ENCODE measurements at regions not wholly inside any gene's neighbourhood (a gene's known extent, or its start where the extent isn't known, plus 50 kb on each side); places are given as distances from the start of the nearest gene placed in this dataset.
"Not testable (repeated sequence)": the region's sequence is repeated elsewhere in the genome, so short reads cannot be mapped to it uniquely, and the experiment has no call there.

DNA sequence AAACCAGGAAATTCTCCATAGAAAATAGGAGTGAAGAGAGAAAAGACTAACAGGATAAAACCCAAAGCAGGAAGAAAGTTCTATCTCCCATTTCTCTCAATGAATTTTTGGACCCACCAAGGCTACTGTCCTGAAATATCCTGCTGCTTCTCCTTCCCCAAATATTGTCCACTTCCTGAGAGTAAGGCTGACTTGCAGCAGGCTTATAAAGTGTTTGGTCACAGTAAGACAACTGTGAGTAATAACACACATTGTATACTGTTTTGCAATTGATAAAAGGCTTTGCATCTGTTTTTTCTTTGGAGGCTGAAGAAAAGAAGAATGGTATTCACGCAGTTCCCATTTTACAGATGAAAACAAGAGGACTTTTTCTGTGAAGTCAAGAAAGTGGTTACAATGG lies 52.8 kb downstream of the FOXD4L6 start:
- ATAC-seq; intact Hi-C loops (cut with DNase I): not testable (repeated sequence)

DNA sequence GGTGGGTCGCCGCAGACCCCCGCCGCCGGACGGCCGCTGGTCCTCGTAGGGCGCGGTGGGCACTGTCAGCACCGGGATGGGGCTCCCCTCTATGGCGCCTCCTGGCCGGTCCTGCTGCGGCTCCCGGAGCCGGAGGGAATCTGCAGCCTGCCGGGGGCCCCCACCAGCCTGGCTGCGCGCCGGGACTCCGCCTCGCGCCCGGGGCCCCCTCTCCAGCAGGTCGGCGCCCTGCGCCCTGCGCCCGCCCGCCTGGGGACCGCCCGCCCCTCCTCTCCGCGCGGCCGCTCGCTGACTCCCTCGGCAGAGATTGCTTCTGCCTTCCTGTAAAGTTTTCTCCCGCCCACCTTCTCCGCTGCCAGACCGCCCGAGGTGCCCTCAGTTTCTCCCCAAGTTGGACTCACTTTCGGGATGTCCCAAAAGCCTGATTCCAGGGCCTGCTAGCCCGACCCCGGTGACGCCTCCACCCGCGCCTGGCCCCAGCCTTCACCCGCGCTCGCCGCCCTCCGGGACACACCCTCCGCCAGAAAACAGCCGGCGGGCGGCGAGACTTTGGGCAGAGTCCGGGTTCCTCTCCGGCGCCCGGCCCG lies 54.0 kb downstream of the FOXD4L6 start:
- peak; percentile 83 for ATAC-seq
- intact Hi-C loops (cut with DNase I): not testable (repeated sequence)
- DNase-seq (ENCODE audit: missing footprints): peak; percentile 72

More for the DNA sequence above, 52.8 kb downstream of the FOXD4L6 start:
- not testable (repeated sequence) for DNase-seq (ENCODE audit: missing footprints)

DNA sequence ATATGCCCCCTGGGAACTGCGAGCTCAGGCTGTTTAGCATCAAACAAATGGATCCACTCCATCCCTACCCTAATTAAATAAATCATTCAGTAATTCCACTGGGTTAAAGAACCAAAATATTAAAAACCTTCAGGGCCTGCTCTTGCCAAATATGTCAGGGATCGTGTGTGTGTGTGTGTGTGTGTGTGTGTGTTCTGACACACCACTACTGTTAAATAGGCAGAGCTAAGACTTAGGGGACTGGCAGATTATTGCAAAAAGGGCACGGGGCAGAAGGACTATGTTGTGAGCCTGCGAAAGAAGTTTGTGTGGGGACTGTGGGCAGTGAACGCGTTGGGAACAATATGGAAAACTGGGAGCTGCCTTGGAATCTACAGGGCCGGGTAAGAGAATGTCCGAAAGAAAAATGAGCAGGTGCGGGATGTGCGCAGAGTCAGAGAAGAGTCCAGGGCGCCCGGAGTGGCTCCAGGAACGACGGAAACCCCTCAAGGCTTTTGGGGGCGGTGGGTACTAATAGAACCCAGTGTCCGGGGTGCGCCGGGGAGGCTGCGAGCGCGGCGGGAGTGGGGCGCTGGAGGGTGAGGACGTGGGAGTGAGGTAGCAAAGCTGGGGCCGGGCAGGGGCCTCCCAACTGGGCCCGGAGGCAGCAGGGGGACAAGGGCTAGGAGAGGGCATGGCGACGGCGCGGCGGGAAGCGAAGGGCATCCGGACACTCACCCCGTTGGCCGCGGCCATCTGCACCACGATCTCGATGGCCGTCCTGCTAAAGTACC lies 54.8 kb downstream of the FOXD4L6 start:
- DNase-seq (ENCODE audit: missing footprints) (peak; percentile 53), ATAC-seq (peak; percentile 9)
- intact Hi-C loops (cut with DNase I): not testable (repeated sequence)

DNA sequence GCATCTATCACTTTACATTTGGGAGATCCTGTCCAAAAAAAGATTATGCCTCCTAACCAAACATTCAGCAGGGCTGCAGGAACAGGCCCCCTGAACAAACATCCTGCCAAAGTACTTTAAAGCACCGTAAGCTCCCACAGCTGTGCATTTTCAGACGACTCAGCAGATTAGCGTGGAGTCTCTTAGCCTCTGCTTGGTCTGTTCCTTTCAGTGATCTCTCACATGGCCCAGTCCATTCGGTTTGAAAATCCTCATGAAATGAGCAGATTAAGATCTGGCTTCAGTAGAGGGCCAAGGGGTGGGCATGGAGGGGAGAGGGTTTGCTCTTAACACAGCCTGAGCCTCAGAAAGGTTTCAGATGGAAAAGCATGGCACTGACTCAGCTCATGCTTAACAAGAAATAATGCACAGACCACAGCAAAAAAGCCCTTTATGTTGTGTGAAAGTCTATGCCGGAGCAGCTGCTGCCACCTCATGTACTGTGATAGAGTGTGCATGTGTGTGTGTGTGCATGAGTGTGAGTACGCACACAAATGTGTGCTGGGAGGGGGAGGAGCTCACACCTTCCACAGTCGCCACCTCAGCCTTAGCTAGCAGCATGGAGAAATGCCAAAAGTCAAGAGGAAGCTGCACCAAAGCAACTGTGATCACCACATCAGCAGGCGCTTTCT lies 64.2 kb downstream of the FOXD4L6 start:
- peak; percentile 61 for DNase-seq (ENCODE audit: missing footprints)
- peak; percentile 34 for ATAC-seq
- intact Hi-C loops (cut with DNase I): not testable (repeated sequence)

DNA sequence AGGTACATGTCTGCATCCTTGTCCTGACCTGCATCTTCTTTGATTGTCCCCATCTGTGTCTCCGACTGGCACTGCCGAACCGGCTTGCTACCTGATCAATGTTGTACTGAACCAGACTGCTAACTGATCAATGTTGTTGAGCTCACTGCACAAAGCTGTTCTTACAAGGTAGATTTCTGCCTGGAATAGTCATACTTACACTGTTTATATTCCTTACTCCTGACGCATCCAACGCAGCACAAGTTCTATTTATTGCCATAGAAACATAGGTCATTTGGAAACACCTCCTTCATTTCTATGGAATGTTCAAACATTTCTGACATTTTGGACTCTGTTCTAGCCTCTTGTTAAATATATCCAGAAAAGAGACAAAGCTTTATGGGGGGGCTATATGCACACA lies 65.2 kb downstream of the FOXD4L6 start:
- ATAC-seq; DNase-seq (ENCODE audit: missing footprints); intact Hi-C loops (cut with DNase I): not testable (repeated sequence)

DNA sequence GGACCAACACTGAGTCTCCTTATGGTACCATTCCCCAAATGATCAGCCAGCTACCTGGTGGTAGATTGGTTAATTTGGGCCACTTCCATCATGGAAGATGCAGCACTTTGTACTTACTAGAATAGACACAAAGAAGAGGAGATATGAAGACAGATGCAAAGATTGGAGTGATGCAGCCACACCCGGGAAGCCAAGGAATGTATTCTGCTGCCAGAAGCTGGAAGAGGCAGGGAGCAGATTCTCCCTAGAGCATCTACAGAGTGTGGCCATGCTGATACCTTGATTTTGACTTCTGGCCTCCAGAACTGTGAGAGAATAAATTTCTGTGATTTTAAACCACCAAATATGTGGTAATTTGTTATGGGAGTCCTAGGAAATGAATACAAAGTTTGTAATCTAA lies 68.9 kb downstream of the FOXD4L6 start:
- ATAC-seq; DNase-seq (ENCODE audit: missing footprints); intact Hi-C loops (cut with DNase I): not testable (repeated sequence)

DNA sequence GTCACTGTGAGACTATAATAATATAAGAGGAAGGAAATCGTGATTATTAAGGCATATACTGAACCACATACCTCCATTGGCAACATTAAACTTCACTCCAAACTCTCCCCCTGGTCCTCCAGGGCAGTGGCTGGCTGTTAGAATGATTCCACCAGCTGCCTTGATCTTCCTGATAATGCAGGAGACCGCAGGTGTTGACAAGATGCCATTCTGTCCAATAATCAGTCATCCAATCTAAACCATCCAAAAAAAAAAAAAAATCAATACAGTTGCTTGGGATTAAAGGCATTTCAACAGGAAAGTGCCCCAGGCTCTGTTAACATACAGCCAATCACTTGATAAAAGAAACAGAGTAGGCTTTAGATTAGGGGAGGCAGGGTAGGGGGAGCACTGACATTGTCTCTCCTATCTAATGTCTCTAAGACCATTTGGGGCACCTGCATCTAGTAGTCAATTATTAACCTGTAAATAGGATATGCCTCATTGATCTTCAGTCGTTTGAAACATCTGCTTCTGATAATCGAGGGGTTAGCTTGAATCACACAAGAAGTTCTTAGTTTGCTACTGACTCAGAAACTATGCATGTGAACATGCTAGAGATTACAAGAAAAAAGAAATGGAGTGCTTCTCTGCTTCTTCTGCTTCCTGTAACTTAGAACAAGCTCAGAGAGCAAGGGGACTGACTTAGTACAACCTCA lies 74.7 kb downstream of the FOXD4L6 start:
- intact Hi-C loops (cut with DNase I); ATAC-seq; DNase-seq (ENCODE audit: missing footprints): not testable (repeated sequence)

DNA sequence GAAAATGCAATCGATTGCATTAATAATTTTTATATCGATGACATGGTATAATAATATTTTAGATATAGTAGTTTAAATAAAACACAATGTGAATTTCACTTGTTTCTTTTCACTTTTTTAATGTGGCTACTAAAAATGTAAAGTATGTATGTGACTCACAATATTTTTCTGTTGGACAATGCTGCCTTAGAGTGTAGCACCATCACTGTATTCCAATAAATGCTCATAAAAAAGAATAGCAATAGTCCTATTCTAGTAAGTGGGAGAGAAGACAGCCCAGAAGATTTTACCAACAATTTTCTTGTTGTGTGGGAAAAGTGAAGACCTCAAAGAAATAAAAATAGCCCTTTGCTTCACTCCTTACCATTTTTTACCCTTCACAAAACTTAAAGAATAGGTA lies 79.8 kb downstream of the FOXD4L6 start:
- ATAC-seq; DNase-seq (ENCODE audit: missing footprints); intact Hi-C loops (cut with DNase I): not testable (repeated sequence)

DNA sequence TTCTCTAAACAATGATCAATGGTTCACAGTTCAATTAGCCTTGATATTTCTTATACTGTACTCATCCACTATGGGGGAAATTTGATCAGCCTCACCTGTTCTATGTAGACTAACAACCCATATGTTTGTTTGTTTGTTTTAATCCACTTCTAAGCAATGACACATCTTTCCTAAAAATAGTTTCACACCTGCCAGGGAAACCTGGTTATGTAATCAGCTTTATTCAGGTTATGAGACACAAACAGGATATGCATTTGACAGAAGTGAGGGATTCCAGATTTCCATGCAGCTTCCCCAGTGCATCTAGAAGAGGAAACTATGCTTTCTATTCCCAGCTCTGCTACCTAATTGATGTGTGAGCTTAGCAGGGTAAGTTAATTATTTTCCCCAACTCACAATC lies 80.7 kb downstream of the FOXD4L6 start:
- intact Hi-C loops (cut with DNase I); DNase-seq (ENCODE audit: missing footprints); ATAC-seq: not testable (repeated sequence)

DNA sequence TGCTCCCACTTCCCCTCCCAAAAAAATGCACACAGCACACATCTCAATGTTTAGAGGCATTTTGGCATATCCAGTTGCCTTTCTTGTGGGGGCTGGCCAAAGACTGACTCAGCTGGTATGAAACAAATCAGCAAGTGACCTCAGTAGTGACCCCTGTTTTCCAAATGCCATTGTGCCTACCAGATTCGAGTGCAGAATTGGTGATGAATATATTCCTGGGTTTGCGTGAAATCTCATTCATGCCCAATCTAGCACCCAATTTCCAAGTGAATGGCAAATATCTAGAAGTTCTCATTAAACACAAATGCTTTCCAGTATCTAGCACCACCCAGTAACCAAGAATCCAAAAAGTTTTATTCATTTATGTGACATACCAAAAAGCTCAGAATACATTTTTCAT lies 83.6 kb downstream of the FOXD4L6 start:
- intact Hi-C loops (cut with DNase I); DNase-seq (ENCODE audit: missing footprints); ATAC-seq: not testable (repeated sequence)

DNA sequence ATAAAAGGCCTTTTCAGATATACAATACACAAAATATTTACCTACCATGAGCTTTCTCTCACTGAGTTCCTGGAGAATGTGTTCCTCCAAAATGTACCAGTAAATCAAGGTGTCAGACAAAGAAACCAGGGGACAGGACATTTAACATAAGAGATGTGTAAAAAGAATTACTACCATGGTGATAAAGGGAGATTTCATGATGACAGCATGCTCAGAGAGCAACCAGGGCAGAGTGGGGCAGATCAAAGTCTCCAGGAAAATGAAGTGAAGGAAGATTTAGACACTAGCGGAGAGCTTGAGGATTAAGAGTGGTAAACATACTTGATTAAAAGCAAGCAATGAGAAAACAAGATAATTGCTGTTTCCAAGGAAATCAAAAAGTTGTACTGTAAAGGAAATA lies 85.0 kb downstream of the FOXD4L6 start:
- intact Hi-C loops (cut with DNase I); ATAC-seq; DNase-seq (ENCODE audit: missing footprints): not testable (repeated sequence)

DNA sequence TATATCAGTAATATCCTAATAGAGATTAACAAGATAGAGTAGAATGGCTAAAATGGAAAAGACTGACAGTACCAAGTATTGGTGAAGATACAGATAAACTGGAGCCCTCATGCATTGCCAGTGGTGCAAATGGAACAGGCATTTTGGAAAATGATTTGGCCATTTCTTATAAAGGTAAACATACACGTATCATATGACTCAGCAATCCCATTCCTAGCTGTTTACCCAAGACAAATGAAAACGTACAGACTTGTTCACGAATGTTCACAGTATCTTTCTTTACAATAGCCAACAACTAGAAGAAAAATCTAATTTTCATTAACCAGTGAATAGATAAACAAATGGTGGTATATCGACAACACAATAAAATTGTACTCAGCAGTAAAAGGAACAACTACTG lies 86.4 kb downstream of the FOXD4L6 start:
- DNase-seq (ENCODE audit: missing footprints); ATAC-seq; intact Hi-C loops (cut with DNase I): not testable (repeated sequence)

DNA sequence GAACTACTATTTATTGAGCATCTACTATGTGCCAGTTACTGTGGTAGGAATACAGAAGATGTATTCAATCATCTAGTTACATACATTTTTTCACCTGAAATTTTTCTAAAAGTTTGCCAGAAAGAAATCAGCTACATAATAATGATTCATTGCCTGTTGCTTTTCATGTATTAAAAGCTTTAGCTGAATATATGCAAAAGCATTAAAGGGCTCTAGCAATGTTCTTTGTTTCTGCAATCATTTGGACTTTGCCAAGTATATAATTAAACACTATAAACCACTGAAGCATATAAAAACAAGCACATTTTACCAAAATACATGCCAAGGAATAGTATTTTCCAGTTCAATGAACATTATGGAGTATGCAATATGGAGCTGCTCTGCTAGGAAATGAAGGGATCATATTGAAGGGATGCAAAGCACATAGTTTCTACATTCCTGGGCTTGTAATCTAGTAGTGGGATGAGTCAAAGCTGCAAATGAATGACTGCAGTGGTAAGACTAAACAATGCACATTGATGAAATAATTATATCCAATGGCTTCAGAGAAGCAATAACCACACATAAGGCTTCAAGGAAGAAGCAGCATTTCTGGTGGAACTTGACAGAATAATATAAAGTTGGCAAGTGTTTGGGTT lies 87.7 kb downstream of the FOXD4L6 start:
- intact Hi-C loops (cut with DNase I); DNase-seq (ENCODE audit: missing footprints); ATAC-seq: not testable (repeated sequence)

DNA sequence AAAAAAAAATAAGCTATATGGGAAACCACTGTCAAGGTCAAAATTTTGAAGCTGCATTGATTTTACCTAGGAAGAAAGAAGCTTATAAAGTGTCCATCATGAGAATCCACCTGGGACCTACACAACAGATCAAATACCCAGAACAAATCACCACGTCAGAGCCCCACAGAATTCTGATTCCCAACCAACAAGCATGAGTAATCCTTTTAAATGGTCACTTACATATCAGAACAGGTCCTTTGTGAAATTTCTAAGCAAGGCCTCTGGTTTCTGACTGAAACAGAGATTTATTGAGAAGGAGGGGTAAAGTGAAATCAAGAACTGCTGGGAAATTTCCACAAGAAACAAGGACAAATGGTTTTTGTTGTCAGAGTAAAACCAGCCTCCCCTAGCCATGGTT lies 93.2 kb downstream of the FOXD4L6 start:
- DNase-seq (ENCODE audit: missing footprints); intact Hi-C loops (cut with DNase I); ATAC-seq: not testable (repeated sequence)

DNA sequence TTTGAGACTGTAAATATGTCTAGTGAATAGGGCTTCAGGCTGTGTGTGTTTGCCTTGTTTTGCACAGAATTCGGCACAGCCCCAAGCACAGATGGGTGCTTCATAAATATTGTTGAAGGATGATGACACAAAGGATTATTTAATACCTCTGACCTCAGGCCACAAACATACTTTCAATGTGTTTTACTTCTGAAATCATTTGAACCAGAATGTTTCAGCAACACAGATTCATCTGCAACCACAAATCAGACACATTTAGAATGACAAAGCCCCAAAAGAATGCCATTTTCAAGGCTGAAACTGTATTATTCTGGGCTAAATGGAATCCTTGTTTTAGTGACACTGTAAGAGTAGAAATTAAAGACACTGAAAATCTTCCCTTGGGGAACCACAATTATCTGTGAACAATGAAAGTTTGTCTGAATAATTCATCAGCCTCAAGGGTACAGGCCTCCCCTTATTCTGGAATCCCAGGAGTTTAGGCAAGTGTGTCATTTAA lies 93.7 kb downstream of the FOXD4L6 start:
- DNase-seq (ENCODE audit: missing footprints); intact Hi-C loops (cut with DNase I); ATAC-seq: not testable (repeated sequence)

DNA sequence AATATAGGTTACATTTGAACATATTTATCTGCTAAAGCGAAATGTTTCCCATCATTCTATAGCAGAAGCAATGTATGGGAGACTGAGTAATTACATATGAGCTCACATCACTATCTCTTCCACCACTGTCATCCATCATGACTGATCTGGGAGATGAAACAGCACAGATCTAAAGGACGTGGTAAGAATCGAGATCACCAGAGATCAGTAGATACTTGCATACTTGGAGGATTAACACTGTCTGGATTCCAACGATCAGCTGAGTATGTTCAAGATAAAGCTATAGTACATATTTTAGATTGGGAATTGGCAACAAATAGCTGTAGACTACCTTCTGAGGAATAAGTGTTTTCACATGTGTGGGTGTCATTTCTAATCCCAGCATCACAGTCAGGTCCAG lies 94.6 kb downstream of the FOXD4L6 start:
- ATAC-seq; intact Hi-C loops (cut with DNase I): not testable (repeated sequence)

DNA sequence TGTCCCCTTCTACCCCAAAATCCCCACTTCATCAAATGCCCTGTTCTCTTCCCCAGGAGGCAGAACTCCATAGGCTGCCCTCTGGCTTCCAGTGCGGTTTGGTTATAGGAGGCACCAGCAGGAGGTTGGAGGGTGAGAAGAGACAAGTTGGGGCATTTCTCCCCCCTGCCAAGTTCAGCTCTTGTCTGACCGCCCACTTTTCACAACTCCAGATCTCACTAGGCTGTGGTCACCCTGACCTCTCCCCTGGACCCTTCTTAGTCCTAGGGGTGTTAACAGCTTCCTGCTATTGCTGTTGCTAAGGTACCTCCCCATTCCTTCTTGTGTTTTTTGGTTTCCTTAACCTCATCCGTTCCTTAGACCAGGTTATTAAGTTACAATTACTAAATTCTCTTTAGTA lies 95.1 kb downstream of the FOXD4L6 start:
- DNase-seq (ENCODE audit: missing footprints); intact Hi-C loops (cut with DNase I): not testable (repeated sequence)
- peak; percentile 33 for ATAC-seq

More for the DNA sequence above, 94.6 kb downstream of the FOXD4L6 start:
- DNase-seq (ENCODE audit: missing footprints): not testable (repeated sequence)

Measured in Right ventricle myocardium inferior (tissue), 1 donor.